ENCODE measurements at regions not wholly inside any gene's neighbourhood (a gene's known extent, or its start where the extent isn't known, plus 50 kb on each side); places are given as distances from the start of the nearest gene placed in this dataset.

GRCh38 chr2:15814403-15814802, 125.9 kb upstream of the MYCN start:
- no peak overlapping the region for H3K9ac ChIP-seq (ENCODE audit: low read length)

DNA sequence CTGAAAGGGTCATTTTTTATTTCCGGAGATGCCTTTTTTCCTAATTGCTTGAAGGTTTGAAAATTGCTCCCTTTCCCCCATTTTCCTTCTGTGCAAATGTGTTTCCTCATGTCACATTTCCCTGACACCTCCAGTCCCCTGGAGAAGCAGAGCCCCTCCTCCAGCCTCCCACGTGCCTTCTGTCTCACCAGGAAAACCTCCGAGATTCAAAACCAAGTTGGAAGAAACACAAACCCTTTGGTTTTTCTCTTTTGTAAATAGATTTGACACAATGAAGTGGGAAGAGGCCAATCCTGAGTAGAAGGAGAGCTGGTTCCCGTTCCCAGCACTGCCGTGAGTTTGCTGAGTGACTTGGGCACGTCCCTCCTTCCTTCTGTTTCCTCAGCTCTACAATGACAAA, 125.4 kb upstream of the MYCN start:
- Histone ChIP-seq H3K36me3 (ENCODE audit: insufficient read depth, low read length) (no peaks in the 10 kb centered on the region), H2AFZ (ENCODE audit: low read depth, low read length) (no peak overlapping the region), H4K20me1 (ENCODE audit: insufficient read depth) (no peaks in the 10 kb centered on the region), H3K9me3 (ENCODE audit: low read length) (no peaks in the 10 kb centered on the region), H3F3A (ENCODE audit: insufficient read depth, low read length, poor library complexity, severe bottlenecking) (no peaks in the 10 kb centered on the region), H3K27me3 (ENCODE audit: insufficient read depth, low read depth, low read length) (no peaks in the 10 kb centered on the region), H3K9me2 (ENCODE audit: insufficient read depth, low read length) (no peaks in the 10 kb centered on the region), H3K27ac (ENCODE audit: low read length) (no peak overlapping the region), H3K79me2 (replicated peaks; ENCODE audit: insufficient read depth, low read length) (no peaks in the 10 kb centered on the region), H3K9ac (ENCODE audit: low read length) (no peak overlapping the region), H3K4me2 (ENCODE audit: low read length) (no peak overlapping the region), H3K4me3 (ENCODE audit: low read length) (no peak overlapping the region)
- TF ChIP-seq POLR2AphosphoS5 (IDR thresholded peaks at IDR 0.05) = no peak
- no peak for TF ChIP-seq EZH2 (IDR thresholded peaks at IDR 0.05; ENCODE audit: borderline replicate concordance, insufficient read depth, low read length, poor library complexity, severe bottlenecking)
- no peak for TF ChIP-seq MXI1 (conservative IDR thresholded peaks at IDR 0.05; ENCODE audit: poor library complexity, severe bottlenecking)
- TF ChIP-seq TAF1 (IDR thresholded peaks at IDR 0.05; ENCODE audit: low read depth) = no peak
- TF ChIP-seq SMC3 (conservative IDR thresholded peaks at IDR 0.05; ENCODE audit: poor library complexity) = no peak
- no peak for TF ChIP-seq REST (IDR thresholded peaks at IDR 0.05; ENCODE audit: borderline replicate concordance)
- TF ChIP-seq, protein P1, sequence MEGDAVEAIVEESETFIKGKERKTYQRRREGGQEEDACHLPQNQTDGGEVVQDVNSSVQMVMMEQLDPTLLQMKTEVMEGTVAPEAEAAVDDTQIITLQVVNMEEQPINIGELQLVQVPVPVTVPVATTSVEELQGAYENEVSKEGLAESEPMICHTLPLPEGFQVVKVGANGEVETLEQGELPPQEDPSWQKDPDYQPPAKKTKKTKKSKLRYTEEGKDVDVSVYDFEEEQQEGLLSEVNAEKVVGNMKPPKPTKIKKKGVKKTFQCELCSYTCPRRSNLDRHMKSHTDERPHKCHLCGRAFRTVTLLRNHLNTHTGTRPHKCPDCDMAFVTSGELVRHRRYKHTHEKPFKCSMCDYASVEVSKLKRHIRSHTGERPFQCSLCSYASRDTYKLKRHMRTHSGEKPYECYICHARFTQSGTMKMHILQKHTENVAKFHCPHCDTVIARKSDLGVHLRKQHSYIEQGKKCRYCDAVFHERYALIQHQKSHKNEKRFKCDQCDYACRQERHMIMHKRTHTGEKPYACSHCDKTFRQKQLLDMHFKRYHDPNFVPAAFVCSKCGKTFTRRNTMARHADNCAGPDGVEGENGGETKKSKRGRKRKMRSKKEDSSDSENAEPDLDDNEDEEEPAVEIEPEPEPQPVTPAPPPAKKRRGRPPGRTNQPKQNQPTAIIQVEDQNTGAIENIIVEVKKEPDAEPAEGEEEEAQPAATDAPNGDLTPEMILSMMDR (IDR thresholded peaks at IDR 0.05; ENCODE audit: poor library complexity, severe bottlenecking) = no peak
- TF ChIP-seq EP300 (conservative IDR thresholded peaks at IDR 0.05; ENCODE audit: poor library complexity, severe bottlenecking) = no peak
- no peak for TF ChIP-seq RAD21 (conservative IDR thresholded peaks at IDR 0.05)

More at GRCh38 chr2:15814403-15814802, 125.9 kb upstream of the MYCN start:
- no peaks in the 10 kb centered on the region for H3K36me3 ChIP-seq (ENCODE audit: insufficient read depth, low read length)
- H3K9me3 ChIP-seq (ENCODE audit: low read length) = no peaks in the 10 kb centered on the region
- no peak overlapping the region for H3K4me3 ChIP-seq (ENCODE audit: low read length)
- no peaks in the 10 kb centered on the region for H3K27me3 ChIP-seq (ENCODE audit: insufficient read depth, low read depth, low read length)
- H3K4me2 ChIP-seq (ENCODE audit: low read length) = no peak overlapping the region
- TF ChIP-seq EZH2 (IDR thresholded peaks at IDR 0.05; ENCODE audit: borderline replicate concordance, insufficient read depth, low read length, poor library complexity, severe bottlenecking) (no peak), EP300 (conservative IDR thresholded peaks at IDR 0.05; ENCODE audit: poor library complexity, severe bottlenecking) (no peak), POLR2AphosphoS5 (IDR thresholded peaks at IDR 0.05) (no peak), SMC3 (conservative IDR thresholded peaks at IDR 0.05; ENCODE audit: poor library complexity) (no peak), RAD21 (conservative IDR thresholded peaks at IDR 0.05) (no peak), MXI1 (conservative IDR thresholded peaks at IDR 0.05; ENCODE audit: poor library complexity, severe bottlenecking) (no peak), REST (IDR thresholded peaks at IDR 0.05; ENCODE audit: borderline replicate concordance) (no peak)
- TF ChIP-seq, protein P1 (IDR thresholded peaks at IDR 0.05; ENCODE audit: poor library complexity, severe bottlenecking) = no peak
- H3F3A ChIP-seq (ENCODE audit: insufficient read depth, low read length, poor library complexity, severe bottlenecking) = no peaks in the 10 kb centered on the region
- no peaks in the 10 kb centered on the region for H3K9me2 ChIP-seq (ENCODE audit: insufficient read depth, low read length)
- H4K20me1 ChIP-seq (ENCODE audit: insufficient read depth) = no peaks in the 10 kb centered on the region
- H2AFZ ChIP-seq (ENCODE audit: low read depth, low read length) = no peak overlapping the region
- H3K79me2 ChIP-seq (replicated peaks; ENCODE audit: insufficient read depth, low read length) = no peaks in the 10 kb centered on the region
- no peak overlapping the region for H3K27ac ChIP-seq (ENCODE audit: low read length)
